HG03442 (cell line): ENCODE measurements at regions not wholly inside any gene's neighbourhood (a gene's known extent, or its start where the extent isn't known, plus 50 kb on each side); places are given as distances from the start of the nearest gene placed in this dataset.

Experiments
- ATAC-seq: cut with Tn5 transposase; IDR thresholded peaks from one replicate; pipeline ENCODE4 v1.9.1; 2021; ENCODE audit warnings: mild to moderate bottlenecking, moderate library complexity; ENCODE audit not compliant: unreplicated experiment

DNA sequence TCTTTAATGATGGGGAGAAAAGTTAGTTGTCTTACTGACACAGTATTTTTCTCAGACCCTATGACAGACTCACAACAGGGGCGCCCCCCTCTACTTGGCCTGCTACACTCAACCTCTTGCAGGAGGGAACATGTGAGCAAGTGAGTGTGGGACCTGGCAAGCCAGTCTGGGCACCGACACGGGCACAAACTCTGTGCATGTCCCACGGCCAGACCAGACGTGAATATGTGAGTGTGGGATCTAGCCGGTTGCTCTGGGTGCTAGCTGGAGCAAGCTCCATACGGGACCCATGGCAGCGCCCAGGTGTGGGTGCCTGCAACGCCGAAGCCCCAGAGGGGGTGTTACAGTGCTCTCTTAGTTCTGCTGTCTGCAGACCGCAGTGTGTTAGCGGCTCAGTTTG is 1437.3 kb upstream of the MIR17HG start:
- ATAC-seq = no peak

GRCh38 chr13:89916551-89916950 is 1430.9 kb upstream of the MIR17HG start:
- no peak for ATAC-seq

- no peak for ATAC-seq
Measured at GRCh38 chr13:89920461-89920860, 1427.0 kb upstream of the MIR17HG start.

DNA sequence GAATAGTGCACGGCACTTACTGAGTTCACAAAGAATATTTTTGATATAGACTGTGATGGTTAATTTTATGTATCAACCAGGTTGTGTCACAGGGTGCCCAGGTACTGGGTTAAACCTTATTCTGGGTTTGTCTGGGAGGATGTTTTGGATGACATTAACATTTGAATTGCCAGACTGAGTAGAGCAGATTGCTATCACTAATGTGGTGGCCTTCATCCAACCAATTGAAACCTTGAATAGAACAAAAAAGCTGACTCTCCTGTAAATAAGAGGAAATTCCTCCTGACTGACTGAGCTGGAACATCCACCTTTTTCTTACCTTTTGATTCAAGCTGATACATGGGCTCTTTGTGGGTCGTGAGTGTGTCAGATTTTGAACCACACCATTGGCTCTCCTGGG is 1424.4 kb upstream of the MIR17HG start:
- ATAC-seq = no peak

GRCh38 chr13:89923736-89924135 is 1423.8 kb upstream of the MIR17HG start:
- ATAC-seq = no peak

DNA sequence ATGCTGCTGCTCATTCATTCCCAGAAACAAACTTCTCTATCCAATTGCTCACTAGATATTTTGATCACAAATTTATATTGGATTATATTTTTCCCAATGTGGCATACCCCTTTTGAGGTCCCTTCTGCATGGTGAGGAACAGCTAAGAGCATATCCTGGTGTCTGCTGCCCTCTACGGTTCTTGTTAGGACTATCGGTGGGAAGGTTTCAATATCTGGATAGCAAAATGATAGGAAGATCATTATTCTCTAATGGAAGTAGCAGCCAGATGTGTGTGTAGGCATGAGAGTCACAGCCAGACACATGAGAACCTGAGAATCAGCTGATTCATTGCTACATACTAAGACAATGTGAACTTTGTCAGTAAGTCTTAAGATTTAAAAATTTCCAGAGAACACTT is 1422.4 kb upstream of the MIR17HG start:
- no peak for ATAC-seq

GRCh38 chr13:89930861-89931260 is 1416.6 kb upstream of the MIR17HG start:
- ATAC-seq = no peak

- no peak for ATAC-seq
Measured at GRCh38 chr13:89932902-89933301, 1414.6 kb upstream of the MIR17HG start.

GRCh38 chr13:89936256-89936655 is 1411.2 kb upstream of the MIR17HG start:
- ATAC-seq = no peak

GRCh38 chr13:89937420-89937819 is 1410.1 kb upstream of the MIR17HG start:
- ATAC-seq = no peak

DNA sequence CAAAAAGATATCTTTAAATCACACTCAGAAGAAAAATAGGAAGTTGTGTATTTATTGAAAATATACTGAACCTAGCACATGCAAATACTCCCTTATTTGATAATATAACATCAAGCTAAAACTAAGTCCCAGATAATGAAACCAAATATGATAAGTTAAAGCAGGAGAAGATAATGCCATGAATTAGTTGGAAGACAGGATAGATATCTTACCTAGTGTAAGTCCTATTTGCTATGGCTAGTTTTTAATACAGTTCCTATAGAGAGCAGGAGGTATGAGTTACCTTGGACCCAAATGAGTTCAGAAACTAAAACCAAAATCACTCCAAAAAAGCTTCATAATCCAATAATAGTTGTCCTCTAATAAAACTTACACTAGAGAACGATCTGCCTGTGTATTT is 1407.1 kb upstream of the MIR17HG start:
- ATAC-seq = no peak

GRCh38 chr13:89943139-89943538 is 1404.3 kb upstream of the MIR17HG start:
- ATAC-seq = no peak

DNA sequence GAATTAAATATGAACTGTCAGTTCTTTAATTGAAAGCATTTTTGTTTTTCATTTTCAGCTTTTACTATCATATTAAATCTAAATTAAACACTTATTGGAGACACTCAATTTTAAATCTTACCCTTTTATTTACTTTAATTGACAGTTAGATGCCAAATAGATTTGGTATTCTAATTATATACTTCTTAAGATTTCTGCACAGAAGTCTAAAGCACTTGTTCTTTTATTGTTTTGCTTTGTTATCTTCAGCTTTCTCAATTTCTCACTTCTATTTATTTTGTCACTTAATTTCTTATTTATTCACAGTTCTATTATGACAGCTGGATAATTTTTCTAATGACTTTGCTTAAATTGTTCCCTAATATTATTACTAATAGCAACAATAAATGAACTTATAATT is 1397.3 kb upstream of the MIR17HG start:
- ATAC-seq = no peak

DNA sequence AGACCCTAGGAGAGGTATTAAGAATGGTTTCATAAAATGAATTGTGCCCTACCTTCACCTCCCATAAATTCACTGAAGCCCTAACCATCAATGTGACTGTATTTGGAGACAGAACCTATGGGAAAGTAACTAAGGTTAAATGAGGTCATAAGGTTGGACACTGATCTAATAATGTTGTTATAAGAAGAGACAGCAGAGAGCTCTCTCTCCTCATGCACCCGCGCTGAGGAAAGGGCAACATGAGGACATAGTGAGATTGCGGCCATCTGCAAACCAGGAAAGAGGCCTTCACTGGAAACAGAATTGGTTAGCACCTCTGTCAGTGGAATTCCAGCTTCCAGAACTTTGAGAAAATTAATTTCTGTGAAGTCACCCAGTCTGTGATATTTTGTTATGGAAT is 1396.1 kb upstream of the MIR17HG start:
- ATAC-seq = no peak

DNA sequence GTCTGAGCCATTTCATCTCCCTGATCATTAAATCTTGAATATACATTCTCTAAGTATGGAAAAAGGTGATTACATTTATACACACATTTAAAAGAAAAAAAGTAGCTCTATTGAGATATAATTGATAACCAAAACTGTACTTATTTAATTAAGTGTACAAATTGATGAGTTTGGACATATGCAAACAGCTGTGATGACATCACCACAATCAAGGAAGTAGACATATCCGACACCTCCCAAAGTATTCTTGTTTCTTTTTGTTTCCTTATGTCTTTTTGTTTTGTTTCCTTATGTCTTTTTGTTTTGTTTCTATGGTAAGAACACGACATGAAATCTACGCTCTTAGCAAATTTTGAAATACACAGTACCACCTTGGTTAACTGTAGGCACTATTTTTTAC is 1393.9 kb upstream of the MIR17HG start:
- ATAC-seq = no peak

GRCh38 chr13:89955773-89956172 is 1391.7 kb upstream of the MIR17HG start:
- no peak for ATAC-seq

DNA sequence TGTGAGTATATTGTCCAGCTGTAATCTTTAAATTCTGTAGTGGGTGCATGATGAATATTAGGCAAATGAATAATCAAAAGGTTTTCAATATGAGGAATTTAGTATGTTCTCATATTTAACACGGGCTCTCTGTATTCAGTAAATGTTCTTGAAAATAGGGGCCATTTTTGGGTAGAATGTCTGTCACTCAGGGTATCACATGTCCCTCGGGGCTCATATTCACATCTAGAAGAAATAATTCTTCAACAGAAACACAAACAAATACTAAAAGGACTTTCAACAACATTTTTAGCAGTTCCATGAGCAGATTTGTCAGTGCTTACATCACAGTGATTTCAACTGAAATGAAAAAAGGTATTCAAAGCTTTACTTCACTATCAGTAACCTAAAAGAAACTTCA is 1388.4 kb upstream of the MIR17HG start:
- no peak for ATAC-seq

DNA sequence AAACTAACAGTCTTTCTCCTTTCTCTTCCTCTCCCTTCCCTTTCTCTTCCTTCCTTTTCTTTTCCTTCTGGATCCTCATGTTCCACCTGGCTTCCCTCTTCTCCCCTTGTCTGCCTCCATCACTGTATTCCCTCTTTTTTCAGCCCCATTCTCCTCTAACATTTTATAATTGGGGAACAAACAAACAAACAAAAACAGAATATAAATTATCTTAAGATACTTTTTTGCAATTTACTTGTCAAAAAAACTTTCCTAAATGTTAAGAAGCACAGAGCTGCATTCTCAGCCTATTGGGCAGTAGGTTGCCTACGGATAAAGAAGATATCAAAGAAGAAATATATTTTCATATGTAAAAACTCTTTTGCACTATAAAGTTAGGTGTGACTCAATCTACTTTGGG is 1382.2 kb upstream of the MIR17HG start:
- ATAC-seq = no peak

DNA sequence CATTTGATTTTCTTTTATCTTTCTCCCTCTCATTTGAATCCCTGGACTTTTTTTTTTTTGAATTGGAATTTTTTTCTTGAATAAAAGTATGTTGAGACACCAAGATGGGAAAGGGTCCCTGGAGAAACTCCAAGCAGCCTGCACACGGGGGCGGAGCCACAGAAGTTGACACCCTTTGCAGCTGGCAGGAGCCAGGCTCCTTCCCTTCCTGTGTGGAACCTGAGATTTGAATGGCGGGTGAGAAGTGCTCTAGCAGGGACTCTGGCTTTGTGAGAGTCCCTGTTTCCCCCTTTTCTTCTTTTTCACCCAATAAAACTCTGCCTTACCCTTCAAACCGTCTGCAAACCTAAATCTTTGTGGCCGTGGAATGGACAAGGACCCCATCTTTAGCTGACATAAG is 1381.0 kb upstream of the MIR17HG start:
- no peak for ATAC-seq

DNA sequence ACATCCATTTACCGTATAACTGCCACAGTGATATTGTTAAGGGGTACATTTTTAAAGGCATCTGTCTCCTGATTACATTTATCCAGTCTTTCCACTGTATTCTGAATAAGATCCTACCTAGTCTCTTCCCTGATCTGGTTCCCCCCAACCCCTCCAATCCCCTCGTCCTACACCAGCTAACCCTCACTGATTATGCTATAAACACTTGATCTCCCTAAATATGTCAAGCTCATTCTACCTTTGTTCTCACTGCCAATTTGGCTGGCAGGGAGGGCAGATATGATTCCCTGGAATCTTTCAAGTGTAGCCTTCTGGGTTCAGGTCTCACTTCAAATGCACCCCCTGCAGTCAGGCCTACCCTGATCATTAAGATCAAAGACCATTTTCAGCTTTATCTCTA is 1379.8 kb upstream of the MIR17HG start:
- ATAC-seq = no peak

DNA sequence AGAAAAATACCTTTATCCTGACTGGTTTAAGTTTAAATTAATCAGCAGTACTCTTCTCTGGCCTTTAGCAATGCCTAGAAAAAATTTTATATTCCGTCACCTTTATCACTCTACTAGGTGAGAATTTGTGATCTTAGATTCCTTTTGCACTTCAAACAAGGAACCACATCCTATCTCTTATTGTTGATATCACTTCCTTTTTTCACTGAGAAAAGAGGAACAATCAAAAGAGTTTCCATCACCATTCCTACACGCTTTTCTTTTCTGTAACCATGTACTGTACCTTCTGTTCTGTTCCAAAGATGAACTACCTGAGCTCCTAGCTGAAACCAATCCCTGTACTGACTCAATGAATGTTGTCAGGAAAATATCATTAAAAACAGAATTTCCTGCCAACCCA is 1379.0 kb upstream of the MIR17HG start:
- ATAC-seq = no peak

GRCh38 chr13:89970353-89970709 is 1377.2 kb upstream of the MIR17HG start:
- no peak for ATAC-seq

GRCh38 chr13:89977203-89977602 is 1370.3 kb upstream of the MIR17HG start:
- ATAC-seq = no peak

GRCh38 chr13:89980896-89981295 is 1366.6 kb upstream of the MIR17HG start:
- ATAC-seq = no peak
